Right kidney (tissue), 1 donor: ENCODE measurements at regions not wholly inside any gene's neighbourhood (a gene's known extent, or its start where the extent isn't known, plus 50 kb on each side); places are given as distances from the start of the nearest gene placed in this dataset.

Source experiments
- DNase-seq: peaks from one replicate; pipeline ENCODE4 v3.0.0-alpha.2; 2016

DNA sequence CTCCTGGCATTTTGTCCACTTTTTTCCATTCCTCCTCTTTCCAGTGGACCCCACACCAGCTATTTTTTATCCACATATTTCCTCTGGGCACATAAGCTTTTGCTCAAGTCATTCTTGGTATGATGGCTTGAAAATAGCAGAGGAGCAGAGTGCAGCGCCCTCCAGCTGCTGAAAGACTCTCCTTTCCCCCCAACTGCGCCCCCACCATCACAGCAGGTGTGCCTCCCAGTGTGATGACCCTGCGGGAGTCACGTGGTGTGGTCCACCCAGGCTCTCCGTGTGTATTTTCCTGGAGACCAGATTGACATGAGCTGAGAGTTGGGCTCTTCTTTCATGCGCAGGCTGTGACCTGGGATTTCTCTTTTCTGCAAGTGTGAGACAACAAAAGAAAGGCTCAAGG lies 1241.6 kb downstream of the TBC1D22A start:
- no peak for DNase-seq

DNA sequence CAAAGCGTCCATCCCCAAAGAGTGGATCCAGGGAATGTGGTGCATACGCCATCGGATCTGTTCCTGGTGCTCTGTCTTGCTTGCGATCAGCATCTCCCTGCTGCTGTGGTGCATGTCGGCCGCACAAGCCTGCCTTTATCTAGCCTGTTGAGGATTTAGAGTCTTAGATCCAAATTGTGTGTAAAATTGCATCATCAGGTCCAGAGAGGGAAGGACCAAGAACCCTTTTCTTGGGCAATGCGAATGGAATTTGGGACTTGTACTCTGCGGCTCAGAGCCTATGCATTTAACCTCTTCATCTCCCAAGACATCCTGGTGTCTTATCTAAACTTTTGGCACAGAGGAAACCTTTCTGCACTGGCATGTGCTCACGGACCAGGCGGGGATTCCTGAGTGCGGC lies 1238.7 kb downstream of the TBC1D22A start:
- no peak for DNase-seq

DNA sequence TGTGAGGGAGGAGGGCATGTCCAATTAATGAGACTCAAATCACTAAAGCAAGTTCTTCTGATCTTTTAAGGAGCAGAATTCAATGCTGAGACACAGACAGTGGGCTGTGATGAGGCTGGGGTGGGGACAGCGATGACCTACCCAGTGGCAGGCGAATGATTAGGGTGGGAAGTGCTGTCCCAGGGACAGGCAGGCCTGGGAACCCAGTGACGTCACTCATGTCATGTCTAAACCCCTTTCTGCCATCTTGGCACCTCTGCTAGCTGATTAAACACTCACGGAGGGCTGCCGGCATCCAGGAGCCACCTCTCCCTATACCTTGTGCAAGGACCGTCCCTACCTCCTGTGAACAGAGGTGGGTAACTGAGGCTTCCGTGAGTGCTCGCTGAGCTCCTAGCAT lies 1235.2 kb downstream of the TBC1D22A start:
- no peak for DNase-seq

DNA sequence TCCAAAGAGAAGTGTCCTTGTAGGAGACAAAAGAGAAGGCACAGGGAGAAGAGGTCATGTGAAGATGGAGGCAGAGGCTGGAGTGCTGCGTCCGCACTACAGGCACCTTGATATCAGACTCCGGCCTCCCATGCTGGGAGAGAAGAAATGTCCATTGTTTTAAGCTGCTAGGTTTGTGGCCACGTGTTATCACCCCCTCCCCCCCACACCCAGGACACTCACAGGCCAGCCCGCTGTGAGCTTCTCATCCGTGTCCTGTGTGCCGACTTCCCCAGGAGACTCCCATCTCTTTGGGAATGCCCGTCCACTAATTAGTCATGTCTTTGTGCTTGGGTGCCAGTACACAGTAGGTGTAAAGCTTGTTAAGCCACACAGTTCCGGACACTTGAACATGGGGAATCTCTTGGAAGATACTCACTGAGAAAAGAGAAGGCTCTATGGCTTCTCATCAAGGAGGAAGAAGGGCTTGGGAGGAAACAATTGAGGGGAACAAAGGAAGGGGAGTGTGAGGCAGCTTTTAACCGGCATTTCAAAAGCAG lies 1234.7 kb downstream of the TBC1D22A start:
- no peak for DNase-seq

DNA sequence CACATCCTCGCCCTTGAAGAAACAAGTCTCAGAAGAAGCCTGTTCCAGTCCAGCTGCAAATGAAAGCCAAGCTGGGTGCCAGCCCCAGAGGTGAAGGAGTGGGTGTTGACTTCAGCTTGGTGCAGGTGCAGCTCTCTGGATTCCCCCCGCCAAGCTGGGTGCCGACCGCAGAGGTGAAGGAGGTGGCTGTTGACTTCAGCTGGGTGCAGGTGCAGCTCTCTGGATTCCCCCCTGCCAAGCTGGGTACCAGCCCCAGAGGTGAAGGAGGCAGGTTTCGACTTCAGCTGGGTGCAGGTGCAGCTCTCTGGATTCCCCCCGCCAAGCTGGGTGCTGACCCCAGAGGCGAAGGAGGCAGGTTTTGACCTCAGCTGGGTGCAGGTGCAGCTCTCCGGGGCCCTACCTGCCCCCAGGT lies 1234.0 kb downstream of the TBC1D22A start:
- DNase-seq, result no peak

DNA sequence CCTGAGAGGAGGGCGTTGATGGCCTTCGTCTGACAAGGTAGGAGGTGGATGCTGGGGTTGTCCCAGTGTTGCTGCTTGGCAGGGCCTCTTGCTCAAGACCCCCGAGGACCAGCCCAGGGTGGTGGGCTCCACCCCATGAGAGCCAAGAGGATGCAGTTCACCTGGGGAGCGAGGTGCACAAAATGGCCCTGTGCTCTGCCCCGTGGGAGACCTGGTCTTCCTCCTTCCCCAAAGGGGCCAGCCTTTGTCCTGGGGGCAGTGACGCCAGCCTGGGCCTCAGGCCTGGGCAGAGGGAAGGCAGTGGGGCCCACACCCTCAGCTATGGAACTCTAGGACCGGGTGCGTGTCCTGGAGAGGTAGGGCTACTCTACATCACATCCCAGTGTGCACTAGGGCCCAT lies 1233.3 kb downstream of the TBC1D22A start:
- no peak for DNase-seq

DNA sequence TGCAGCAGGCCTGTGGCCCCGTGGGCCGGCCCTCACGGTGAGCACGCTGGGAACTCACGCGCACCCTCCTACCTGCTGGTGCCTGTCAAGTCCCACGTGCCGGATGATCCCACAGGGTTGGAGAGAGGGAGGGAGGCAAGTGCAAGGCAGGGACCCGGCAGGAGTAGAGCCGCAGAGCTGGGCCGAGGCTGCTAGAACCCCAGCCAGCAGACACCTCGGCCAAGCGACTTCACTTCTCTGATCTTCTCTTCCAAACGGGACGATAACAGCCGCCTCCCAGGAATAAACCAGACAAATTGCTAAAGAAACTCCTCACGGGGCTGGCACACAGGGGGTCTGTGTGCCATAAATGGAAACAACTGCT lies 1232.8 kb downstream of the TBC1D22A start:
- no peak for DNase-seq

DNA sequence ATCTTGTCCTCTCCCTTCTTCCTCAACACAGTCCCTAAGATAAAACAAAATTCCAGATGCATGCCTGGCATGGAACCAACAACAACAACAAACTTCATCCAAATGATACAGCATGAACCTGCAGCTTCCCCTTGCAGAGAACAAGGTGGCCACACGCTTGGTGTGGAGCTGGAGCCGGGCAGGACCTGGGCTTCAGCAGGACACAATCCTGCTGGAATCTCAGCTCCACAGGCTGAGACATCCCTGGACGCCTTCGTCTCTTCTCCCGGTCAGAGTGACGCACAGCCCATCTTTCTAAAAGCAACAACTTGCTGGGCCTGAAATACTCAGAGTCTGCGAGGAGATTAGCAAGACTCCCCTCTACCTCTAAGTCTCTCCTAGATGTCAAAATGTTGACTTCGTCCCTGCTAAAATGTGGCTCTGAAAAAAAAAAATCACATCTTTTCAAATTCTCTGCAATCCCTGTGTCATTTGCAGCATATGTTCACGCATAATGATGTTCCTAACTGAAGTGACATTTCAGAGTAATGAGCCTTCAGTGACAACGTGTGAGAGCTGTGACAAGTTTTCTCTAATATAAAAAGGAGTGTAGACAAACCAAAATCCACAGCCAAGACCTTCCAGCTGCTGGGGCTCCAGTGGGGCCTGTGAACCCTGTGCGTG lies 1232.3 kb downstream of the TBC1D22A start:
- no peak for DNase-seq

DNA sequence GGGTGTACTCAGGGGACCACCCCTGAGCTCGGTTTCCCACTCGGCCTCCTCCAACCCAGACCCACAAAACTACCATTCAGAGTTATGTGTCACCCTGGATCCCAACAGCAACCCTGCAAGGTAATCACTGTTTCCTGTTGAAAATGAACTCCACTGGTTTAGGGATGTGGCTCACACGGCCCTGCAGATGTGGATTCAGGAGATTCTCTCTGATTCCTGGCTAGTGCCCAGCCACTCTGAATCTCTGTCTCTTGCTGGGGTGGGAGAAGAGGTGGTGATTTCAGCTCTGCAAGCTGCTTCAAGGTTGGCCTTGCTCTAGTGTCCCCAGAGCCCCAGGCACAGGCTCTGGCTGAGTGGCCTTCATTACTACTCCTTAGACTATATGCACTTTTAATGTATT lies 1231.6 kb downstream of the TBC1D22A start:
- no peak for DNase-seq

DNA sequence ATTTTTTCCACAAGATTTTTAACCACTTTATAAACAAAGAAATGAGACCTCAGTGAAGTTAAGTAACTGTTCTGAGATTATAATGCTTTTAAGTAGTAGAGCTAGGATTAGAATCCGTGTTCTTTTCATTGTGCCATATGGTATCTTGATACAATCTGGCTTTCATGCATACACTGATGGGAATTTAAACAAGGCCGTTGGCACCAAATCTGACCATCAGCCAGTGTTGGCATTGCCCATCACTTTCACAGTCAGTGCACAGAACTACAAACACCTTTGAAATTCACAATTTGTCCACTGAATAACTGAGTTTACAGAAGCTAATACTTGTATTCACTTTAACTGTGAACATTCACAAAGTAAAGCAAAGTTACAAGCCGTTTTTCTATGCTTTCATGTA lies 1228.0 kb downstream of the TBC1D22A start:
- no peak for DNase-seq

DNA sequence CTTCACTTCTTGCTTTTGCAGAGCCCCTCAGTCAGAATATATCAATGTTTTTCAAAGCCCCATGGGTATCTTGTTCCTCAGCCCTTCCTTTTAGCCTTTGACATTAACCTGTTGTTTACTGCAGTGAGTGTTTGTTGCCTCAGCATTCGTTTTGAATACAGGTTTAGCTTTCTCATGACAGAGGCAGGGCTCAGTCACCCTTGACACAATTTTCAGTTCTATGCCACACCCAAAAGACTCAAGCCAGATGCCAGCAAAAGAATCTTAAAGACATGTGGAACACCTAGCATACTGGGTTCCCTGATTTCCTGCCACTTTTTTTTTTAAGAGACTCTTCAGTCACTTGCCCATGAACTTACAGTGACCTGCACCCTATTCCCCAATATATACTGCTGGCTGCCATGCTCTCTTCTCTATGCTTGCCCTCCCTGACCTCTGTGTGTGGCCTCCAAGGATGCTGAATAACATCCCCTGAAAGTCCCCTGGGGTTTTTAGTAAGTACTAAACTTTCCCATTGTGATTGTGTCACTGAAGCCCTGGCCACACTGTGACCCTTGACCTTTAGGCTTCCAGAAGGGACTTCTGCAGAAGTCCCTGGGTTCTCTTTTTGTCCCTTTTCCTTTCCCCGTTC lies 1225.5 kb downstream of the TBC1D22A start:
- DNase-seq, result no peak

DNA sequence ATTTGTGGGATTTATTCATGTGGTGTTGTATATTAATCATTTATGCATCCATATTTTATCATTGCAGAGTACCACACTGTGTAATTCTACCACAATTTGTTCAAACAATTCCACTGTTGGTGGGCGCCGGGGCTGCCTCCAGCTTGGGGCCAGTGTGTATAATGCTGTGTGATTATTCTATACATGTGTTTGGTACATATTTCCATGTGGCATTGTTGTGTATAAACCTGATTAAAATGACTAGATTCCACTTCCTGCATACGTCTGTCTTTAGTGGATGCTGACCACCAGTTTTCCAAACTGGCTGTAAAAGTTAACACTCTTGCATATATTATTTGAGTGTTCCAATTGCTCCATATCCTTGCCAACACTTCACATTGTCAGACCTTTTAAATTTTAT lies 1213.8 kb downstream of the TBC1D22A start:
- no peak for DNase-seq

DNA sequence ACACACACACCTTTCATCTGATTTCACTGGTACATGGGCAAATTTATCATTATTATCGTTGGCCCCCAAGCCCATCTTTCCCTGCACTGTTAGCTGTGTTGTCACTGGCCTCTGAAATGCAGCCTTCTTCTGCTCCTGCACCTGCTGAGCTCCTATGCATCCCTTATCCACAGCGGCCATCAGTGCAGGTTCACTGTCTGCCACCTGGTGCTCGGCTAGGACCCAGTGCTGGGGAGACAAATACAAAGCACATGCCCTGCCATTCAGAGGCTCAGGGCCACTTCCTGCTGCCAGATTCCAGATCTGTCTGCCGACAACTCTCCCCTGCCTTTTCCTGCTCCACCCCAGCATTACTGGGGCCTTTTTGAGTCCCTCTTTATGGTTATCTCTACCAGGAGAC lies 1205.4 kb downstream of the TBC1D22A start:
- DNase-seq, result no peak

DNA sequence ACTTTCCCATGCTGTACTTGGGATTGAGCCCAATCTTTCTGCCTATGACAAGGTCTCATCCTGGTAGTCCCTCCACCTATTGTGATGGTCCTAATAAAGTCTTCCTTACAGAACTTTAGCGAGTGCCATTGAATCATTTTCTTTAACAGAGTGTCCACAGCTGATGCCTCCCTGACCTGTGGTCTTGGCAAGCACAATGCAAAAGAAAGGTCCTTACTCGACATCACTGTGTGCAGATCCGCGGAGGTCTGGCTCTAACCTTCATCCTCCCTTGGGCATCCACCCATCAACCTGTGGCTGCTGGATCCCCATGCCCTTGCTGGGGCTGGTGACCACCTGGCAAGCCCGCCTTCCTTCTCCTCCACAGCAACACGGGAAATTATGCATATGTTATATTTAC lies 1203.9 kb downstream of the TBC1D22A start:
- DNase-seq, result no peak

DNA sequence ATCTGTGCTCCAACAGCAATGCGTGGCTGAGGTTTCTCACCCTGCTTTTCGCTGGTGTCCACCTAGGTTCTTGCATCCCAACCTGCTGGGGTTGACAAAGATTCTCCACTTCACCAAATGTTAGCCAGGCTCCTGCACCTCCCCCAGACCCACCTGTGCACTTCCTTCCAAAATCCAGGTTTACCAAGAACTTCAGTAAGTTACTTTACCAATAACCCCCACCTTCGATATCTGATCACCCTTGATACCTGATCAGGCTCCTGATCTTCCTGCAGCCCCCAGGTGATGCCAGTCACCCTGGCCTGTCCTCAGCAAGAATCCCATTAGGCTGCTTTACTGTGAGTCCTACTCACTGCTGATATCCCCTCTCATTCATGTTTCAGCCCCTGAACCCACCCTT lies 1203.4 kb downstream of the TBC1D22A start:
- no peak for DNase-seq

DNA sequence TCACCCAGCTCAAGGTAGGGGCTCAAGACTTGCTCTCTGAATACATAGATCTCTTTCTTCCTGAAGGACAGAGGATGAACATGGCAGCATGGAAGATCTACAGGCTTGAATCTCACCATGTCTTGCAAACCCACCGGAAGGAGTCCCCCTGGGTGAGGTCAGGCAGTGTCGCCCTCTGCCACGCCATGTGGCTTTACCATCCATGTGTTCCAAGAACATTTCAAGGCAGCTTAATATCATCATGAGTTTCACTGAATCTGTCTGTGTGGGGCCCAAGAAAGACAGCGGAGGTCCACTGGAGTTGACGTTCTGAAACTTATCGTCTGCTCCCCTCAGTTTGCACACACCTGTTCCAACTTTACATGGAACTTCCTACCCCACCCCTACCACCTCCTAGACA lies 1202.6 kb downstream of the TBC1D22A start:
- no peak for DNase-seq

DNA sequence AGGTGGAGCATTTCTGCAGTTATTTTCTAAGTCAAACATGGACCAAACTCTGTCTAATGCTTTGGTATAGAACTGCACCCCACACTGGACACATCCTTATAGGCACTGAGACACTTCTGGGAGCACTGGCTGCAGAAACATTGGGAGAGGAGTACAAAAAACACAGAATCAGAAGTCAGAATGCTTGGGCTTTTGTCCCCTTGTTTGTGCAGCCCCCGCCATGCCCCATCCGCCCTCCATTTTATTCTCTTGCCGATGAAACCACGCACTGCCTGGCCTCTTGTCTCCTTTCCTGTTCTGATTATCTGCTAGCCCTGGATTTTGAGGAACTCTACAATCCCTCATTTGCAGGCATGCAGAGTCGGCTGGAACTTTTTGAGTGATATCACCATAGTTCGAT lies 1201.2 kb downstream of the TBC1D22A start:
- DNase-seq, result no peak

DNA sequence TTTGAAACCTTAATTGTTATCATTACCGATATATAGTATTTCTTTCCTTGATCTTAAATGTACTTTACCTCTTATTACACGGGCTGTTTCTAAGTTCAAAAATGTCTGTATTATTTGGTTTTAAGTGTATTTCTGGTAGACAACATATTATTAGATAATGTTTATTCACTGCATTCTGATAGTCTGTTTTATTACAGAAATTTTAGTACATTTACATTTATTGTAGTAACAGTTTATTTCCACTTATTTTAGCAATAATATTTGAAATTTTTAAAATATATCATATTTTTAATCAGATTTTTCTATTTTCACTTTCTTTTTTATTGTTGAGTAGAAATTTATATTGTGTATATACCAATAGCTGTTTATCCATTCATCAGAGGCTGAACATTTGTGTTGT lies 1195.2 kb downstream of the TBC1D22A start:
- no peak for DNase-seq

DNA sequence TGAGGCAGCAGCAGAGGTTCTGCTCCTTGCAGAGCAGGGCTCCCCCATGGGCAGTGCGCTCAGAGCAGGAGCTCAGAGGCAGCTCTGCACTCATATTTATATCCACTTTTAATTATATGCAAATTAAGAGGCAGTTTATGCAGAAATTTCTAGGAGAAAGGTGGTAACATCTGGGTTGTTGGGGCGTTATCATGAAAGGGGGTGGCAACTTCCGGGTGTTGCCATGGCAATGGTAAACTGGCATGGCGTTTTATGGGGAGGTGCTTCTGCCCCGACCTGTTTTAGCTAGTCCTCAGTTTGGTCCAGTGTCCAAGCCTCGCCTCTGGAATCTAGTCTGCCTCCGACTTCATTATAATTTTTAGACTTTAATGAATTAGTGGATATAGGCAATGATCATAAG lies 1191.7 kb downstream of the TBC1D22A start:
- DNase-seq, result no peak

DNA sequence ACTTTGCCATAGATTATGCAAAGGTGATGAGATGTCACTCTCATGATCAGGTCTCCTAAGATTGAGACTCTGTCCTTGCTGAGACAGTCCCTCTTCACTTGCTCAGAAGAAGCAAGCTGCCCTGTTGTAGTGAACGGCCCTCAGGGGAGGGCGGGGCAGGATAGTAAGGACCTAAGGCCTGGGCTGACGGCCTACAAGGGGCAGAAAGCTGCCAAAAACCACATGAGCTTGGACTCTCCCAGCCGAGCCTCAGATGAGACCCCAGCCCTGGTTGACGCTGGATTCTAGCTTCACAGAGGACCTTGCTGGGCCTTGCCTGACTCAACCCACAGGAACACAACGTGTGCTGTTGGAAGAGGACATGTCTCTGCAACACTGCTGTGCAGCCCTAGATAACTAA lies 1182.5 kb downstream of the TBC1D22A start:
- DNase-seq, result no peak

DNA sequence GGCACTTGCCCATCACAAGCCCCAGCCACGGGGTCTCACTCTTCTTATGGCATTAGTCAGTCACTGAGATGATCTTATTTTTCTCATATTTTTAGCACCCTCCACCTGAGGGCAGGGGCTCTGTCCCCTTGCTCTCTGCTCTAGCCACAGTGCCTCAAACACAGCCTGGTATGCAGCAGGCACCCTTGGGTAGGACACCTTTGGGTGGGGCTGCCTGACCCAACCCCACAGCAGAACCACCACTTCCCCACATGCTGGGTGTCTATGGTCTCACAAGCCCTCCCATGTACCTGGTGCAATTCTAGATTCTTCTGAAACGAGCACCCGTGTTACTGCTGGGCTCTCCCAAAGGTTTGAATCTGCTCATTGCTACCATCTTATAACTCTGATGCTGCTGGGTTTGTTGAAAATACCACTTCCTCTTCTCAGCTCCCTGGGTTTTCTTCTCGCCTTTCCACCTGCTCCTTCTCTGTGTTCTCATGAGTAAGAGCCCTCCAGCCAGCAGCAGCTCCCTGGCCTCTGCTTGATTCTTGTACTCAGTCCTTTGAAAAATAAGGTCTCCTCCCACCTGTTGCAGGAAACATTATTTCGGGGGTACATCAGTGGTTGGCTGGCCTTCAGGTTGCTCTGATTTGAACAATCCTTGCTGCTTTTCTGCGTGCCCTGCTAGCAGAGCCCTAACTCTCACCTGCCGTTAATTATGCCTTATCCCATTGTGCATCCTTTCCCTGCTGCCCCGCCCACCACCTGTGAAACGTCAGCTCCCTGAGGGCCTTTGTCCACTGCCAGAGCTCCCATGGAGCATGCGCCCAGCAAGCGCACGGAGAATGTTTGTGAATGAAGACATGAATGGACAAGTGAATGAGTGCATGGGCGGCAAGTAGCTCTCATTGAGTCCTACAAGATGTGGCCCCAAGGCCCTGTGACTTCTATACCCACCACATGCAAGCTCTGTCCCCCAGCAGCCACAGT lies 1181.6 kb downstream of the TBC1D22A start:
- no peak for DNase-seq

DNA sequence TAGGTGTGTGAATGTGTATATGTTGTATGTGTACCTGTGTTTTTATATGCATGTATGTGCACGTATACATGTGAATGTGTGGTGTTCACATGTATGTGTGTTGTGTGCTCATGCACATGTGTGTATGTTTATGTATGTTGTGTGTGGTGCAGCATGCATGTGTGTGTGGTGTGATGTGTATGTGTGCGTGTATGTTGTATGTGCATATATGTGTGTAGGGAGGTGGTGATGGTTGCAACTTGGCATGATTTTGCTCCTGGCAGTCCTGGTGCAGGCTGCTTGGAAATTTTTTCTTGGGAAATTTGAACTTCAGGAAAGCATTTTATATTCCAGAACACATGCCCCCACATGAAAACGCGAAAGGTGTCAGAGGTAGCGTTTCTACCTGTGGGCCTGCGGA lies 1177.8 kb downstream of the TBC1D22A start:
- DNase-seq, result no peak

DNA sequence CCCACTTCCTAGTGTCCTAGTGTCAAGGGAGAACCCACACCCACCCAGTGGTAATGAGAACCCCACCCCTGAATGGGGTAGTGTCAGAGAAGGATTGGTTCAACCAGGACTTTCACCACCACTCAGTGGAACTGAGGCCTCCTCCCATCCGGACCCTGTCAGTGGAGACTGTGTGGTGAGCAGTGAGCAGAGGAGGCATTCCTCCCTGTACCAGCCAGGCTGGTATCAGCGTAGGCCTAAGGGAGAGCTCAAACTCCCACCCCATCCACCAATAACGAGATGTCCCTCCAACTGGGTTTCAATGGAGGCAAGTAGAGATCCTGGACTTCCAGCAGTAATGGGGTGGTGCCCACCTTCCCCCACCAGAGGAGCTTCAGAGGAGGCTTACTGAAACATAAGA lies 1171.4 kb downstream of the TBC1D22A start:
- no peak for DNase-seq
